PC-9 (cell line): ENCODE measurements at regions not wholly inside any gene's neighbourhood (a gene's known extent, or its start where the extent isn't known, plus 50 kb on each side); places are given as distances from the start of the nearest gene placed in this dataset.

Source experiments
- BruUV-seq: library from RNA; stranded (reverse); fragments of 400-500 nt; replicated peaks from 2 replicates; lab custom pipeline; 2021; lab: Mats Ljungman, UMichigan
- CTCF ChIA-PET: fragments of 300-600 bp; sonication (Branson Sonifier 250); formaldehyde crosslinking; loops from one replicate; lab custom pipeline; 2022; ENCODE audit warnings: antibody characterized with exemption; lab: Charles Lee
- POLR2A ChIA-PET: fragments of 300-600 bp; sonication (Branson Sonifier 250); formaldehyde crosslinking; loops from one replicate; lab custom pipeline; 2022; ENCODE audit warnings: antibody characterized with exemption; ENCODE audit not compliant: unreplicated experiment; lab: Charles Lee
- DNase-seq, 2 experiments: peaks; one replicate each; pipeline versions ENCODE4 v3.0.0 to v3.0.0-alpha.2; 2015 to 2022; ENCODE audit warnings: mixed read lengths in 1 of 2
- H2AFZ ChIP-seq: fragments of 200-600 bp; sonication (generic); 2 replicates; pipeline ENCODE4 v1.8.1; 2017; ENCODE audit warnings: antibody characterized with exemption
- H3F3A ChIP-seq: fragments of 200-600 bp; sonication (generic); 2 replicates; pipeline ENCODE4 v1.8.1; 2017; ENCODE audit warnings: antibody characterized with exemption, mild to moderate bottlenecking, low read depth; ENCODE audit not compliant: insufficient read depth
- H3K27ac ChIP-seq: fragments of 200-600 bp; sonication (generic); 2 replicates; pipeline ENCODE4 v1.6.1; 2016; ENCODE audit warnings: mixed run types
- H3K27me3 ChIP-seq: fragments of 200-600 bp; sonication (generic); 2 replicates; pipeline ENCODE4 v1.6.1; 2016; ENCODE audit warnings: low read depth, mixed run types; ENCODE audit not compliant: insufficient read depth
- H3K36me3 ChIP-seq: fragments of 200-600 bp; sonication (generic); 2 replicates; pipeline ENCODE4 v1.6.1; 2016; ENCODE audit warnings: low read depth, mixed run types
- H3K4me1 ChIP-seq: fragments of 200-600 bp; sonication (generic); replicated peaks from 2 replicates; pipeline ENCODE4 v1.6.1; 2016; ENCODE audit warnings: mixed run types; ENCODE audit not compliant: insufficient read depth
- H3K4me2 ChIP-seq: fragments of 200-600 bp; sonication (generic); 2 replicates; pipeline ENCODE4 v1.6.1; 2017; ENCODE audit warnings: mixed run types
- H3K4me3 ChIP-seq: fragments of 200-600 bp; sonication (generic); 2 replicates; pipeline ENCODE4 v1.6.1; 2016; ENCODE audit warnings: mixed run types
- H3K79me2 ChIP-seq: fragments of 200-600 bp; sonication (generic); 2 replicates; pipeline ENCODE4 v1.6.1; 2017; ENCODE audit warnings: low read depth, mixed run types
- H3K9me2 ChIP-seq: fragments of 200-600 bp; sonication (generic); 2 replicates; pipeline ENCODE4 v1.8.1; 2017; ENCODE audit warnings: mild to moderate bottlenecking; ENCODE audit not compliant: insufficient read depth
- H3K9me3 ChIP-seq: fragments of 200-600 bp; sonication (generic); 2 replicates; pipeline ENCODE4 v1.8.1; 2016; ENCODE audit warnings: low read depth; ENCODE audit not compliant: insufficient read depth
- H4K20me1 ChIP-seq: fragments of 200-600 bp; sonication (generic); 2 replicates; pipeline ENCODE4 v1.8.1; 2017; ENCODE audit not compliant: insufficient read depth
- EZH2 ChIP-seq: fragments of 200-600 bp; sonication (generic); IDR thresholded peaks from 2 replicates; pipeline ENCODE4 v1.8.0; 2017; ENCODE audit warnings: antibody characterized with exemption, low read depth
- intact Hi-C: fragments of 100-400 bp; cut with micrococcal nuclease; formaldehyde crosslinking; loops from one replicate; pipeline ENCODE4 v1.10.0; 2022; ENCODE audit not compliant: unreplicated experiment
- TF ChIP-seq, protein P1 (sequence below): fragments of 200-600 bp; sonication (generic); conservative IDR thresholded peaks from 2 replicates; pipeline ENCODE4 v1.6.1; 2017; ENCODE audit warnings: mixed run types, antibody characterized with exemption, mild to moderate bottlenecking, moderate library complexity

DNA sequence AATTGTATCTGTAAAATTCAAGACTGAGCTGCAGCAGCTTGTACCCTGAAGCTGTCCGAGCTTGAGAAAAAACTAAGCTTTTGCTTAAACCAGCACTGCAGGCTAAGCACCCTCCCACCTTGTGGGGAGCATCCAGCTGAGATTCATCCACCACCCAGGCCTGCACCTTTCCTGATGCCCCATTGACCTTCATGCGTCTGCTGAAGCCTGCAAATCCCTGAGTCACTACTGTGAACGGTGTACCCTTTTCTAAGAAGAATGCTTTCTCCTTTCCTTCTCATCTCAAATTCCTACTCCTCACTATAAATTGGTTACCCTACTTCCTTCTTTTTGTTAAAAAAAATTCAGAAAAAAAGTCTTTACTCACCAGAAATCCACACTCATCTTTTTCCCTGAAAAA is 90.9 kb upstream of the RGS18 start:
- no peak overlapping the region for H3K4me2 ChIP-seq
- no peaks in the 10 kb centered on the region for H3K9me2 ChIP-seq
- intact Hi-C loops, result no loop called here
- no peaks in the 10 kb centered on the region for H3K79me2 ChIP-seq
- H3K4me3 ChIP-seq, result no peak overlapping the region
- no peak overlapping the region for H3K27ac ChIP-seq
- no peaks in the 10 kb centered on the region for H3K9me3 ChIP-seq
- no TSS peak for BruUV-seq
- POLR2A ChIA-PET, result no interaction called here
- CTCF ChIA-PET, result no interaction called here
- H3F3A ChIP-seq, result no peaks in the 10 kb centered on the region
- no peaks in the 10 kb centered on the region for H3K27me3 ChIP-seq
- no peaks in the 10 kb centered on the region for H3K4me1 ChIP-seq
- H4K20me1 ChIP-seq, result no peaks in the 10 kb centered on the region
- DNase-seq, result no peak
- H3K36me3 ChIP-seq, result no peaks in the 10 kb centered on the region
- no peak overlapping the region for H2AFZ ChIP-seq
- TF ChIP-seq, protein P1, sequence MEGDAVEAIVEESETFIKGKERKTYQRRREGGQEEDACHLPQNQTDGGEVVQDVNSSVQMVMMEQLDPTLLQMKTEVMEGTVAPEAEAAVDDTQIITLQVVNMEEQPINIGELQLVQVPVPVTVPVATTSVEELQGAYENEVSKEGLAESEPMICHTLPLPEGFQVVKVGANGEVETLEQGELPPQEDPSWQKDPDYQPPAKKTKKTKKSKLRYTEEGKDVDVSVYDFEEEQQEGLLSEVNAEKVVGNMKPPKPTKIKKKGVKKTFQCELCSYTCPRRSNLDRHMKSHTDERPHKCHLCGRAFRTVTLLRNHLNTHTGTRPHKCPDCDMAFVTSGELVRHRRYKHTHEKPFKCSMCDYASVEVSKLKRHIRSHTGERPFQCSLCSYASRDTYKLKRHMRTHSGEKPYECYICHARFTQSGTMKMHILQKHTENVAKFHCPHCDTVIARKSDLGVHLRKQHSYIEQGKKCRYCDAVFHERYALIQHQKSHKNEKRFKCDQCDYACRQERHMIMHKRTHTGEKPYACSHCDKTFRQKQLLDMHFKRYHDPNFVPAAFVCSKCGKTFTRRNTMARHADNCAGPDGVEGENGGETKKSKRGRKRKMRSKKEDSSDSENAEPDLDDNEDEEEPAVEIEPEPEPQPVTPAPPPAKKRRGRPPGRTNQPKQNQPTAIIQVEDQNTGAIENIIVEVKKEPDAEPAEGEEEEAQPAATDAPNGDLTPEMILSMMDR, result no peak
- no peak for TF ChIP-seq EZH2

DNA sequence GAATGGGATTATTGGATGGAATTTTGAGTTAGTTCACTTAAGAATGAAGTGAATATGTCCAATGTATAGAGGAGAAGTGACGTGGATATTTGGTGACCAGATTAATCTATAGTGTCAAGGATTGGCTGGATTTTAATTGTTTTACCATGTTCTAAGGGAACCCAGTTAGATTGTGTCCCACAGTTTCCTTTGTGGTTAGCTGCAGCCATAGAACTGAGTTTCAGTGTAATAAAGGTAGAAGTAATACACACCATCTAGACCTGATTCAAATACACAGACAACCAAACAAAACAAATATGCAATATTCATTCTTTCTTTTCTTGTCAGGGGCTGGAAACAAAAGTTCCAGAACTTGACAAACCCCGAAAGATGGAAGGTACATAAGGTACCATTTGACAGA is 88.0 kb upstream of the RGS18 start:
- POLR2A ChIA-PET, result no interaction called here
- no peak overlapping the region; the same call in 1 of the 2 replicates for H2AFZ ChIP-seq
- no peaks in the 10 kb centered on the region for H3K4me1 ChIP-seq
- no peak for DNase-seq
- no peaks in the 10 kb centered on the region for H3K79me2 ChIP-seq
- no peak overlapping the region for H3K4me3 ChIP-seq
- no peaks in the 10 kb centered on the region for H4K20me1 ChIP-seq
- intact Hi-C loops, result no loop called here
- no peaks in the 10 kb centered on the region for H3K9me2 ChIP-seq
- no peak for TF ChIP-seq EZH2
- TF ChIP-seq, protein P1, result no peak
- H3F3A ChIP-seq, result no peaks in the 10 kb centered on the region
- H3K9me3 ChIP-seq, result no peaks in the 10 kb centered on the region
- no peaks in the 10 kb centered on the region for H3K27me3 ChIP-seq
- no peak overlapping the region for H3K27ac ChIP-seq
- BruUV-seq, result no TSS peak
- CTCF ChIA-PET, result no interaction called here
- no peaks in the 10 kb centered on the region for H3K36me3 ChIP-seq
- H3K4me2 ChIP-seq, result no peak overlapping the region

DNA sequence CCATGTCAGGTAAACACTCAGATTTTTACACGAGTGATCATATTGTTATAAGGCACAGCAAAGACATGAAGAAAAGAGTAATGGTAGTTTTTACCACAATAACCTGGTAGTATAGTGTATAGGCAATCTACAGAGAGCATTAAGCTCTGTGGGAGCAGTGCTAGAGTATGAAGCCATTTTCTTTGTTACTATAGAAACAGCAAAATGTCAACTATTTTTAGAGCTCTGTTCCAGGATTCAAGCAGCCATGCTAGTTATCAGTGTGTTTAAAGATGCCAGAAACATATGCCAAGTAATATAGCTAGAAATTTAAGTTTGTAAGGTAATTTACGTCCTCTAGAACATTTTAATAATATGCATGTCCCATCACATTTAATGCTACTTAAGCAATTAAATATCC is 77.6 kb upstream of the RGS18 start:
- POLR2A ChIA-PET, result no interaction called here
- 0 out of 2 replicates have a peak, but pooled peaks cover 5% of the 10 kb centered on the region for H3K9me2 ChIP-seq
- no peaks in the 10 kb centered on the region for H4K20me1 ChIP-seq
- BruUV-seq, result no TSS peak
- TF ChIP-seq, protein P1, result no peak
- TF ChIP-seq EZH2, result no peak
- H3K79me2 ChIP-seq, result no peaks in the 10 kb centered on the region
- H3F3A ChIP-seq, result no peaks in the 10 kb centered on the region
- no peak overlapping the region for H2AFZ ChIP-seq
- no peak overlapping the region for H3K27ac ChIP-seq
- CTCF ChIA-PET, result no interaction called here
- no peak for DNase-seq
- intact Hi-C loops, result no loop called here
- H3K9me3 ChIP-seq, result no peaks in the 10 kb centered on the region
- H3K27me3 ChIP-seq, result no peaks in the 10 kb centered on the region
- no peak overlapping the region for H3K4me3 ChIP-seq
- no peaks in the 10 kb centered on the region for H3K4me1 ChIP-seq
- H3K4me2 ChIP-seq, result no peak overlapping the region
- H3K36me3 ChIP-seq, result no peaks in the 10 kb centered on the region
